ENCODE measurements at regions not wholly inside any gene's neighbourhood (a gene's known extent, or its start where the extent isn't known, plus 50 kb on each side); places are given as distances from the start of the nearest gene placed in this dataset.

DNA sequence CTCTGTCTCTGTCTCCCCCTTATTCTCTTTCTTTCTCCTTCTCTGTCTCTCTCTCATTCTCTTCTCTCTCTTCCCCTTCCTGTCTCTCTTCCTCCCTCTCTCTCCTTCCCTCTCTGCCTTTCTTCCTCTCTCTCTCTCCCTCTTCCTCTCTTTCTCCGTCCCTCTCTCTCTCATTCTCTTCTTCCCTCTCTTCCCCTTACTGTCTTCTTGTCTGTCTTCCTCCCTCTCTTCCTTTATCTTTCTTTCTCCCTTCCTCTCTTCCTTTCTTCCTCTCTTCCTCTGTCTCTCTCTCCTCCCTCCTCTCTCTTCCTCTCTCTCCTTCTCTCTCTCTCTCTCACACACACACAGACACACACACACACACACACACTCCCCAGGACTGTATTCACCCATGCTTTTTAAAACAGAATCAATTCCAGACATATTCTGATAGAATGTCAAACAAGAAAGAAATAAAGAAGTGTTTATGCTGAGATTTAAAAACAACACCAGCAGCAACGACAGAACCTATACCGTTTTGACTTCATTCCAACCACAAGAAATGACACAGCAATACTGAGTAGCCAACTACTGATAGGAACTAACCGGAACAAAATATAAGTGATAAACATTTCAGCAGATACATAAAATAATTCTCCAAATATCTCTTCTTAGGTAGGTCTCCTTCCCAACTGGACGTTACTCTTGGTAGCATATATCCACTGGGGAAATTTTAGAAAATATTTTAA, 296.7 kb downstream of the ASMT start:
- no peak for DNase-seq (ENCODE audit: low read depth)
- no peak overlapping the region for H3K4me3 ChIP-seq (ENCODE audit: low read depth, low read length)
- TF ChIP-seq, protein P1, sequence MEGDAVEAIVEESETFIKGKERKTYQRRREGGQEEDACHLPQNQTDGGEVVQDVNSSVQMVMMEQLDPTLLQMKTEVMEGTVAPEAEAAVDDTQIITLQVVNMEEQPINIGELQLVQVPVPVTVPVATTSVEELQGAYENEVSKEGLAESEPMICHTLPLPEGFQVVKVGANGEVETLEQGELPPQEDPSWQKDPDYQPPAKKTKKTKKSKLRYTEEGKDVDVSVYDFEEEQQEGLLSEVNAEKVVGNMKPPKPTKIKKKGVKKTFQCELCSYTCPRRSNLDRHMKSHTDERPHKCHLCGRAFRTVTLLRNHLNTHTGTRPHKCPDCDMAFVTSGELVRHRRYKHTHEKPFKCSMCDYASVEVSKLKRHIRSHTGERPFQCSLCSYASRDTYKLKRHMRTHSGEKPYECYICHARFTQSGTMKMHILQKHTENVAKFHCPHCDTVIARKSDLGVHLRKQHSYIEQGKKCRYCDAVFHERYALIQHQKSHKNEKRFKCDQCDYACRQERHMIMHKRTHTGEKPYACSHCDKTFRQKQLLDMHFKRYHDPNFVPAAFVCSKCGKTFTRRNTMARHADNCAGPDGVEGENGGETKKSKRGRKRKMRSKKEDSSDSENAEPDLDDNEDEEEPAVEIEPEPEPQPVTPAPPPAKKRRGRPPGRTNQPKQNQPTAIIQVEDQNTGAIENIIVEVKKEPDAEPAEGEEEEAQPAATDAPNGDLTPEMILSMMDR (conservative IDR thresholded peaks at IDR 0.05; ENCODE audit: low read depth, low read length): no peak

GRCh38 chrX:1912193-1912592, 297.3 kb downstream of the ASMT start:
- no peak overlapping the region for H3K4me3 ChIP-seq (ENCODE audit: low read depth, low read length)
- DNase-seq (ENCODE audit: low read depth): no peak
- TF ChIP-seq, protein P1 (conservative IDR thresholded peaks at IDR 0.05; ENCODE audit: low read depth, low read length): no peak

GRCh38 chrX:1914606-1915365, 299.9 kb downstream of the ASMT start:
- H3K4me3 ChIP-seq (ENCODE audit: low read depth, low read length): no peak overlapping the region
- DNase-seq (ENCODE audit: low read depth): no peak
- TF ChIP-seq, protein P1 (conservative IDR thresholded peaks at IDR 0.05; ENCODE audit: low read depth, low read length): no peak

GRCh38 chrX:1918780-1919179, 303.9 kb downstream of the ASMT start:
- H3K4me3 ChIP-seq (ENCODE audit: low read depth, low read length): no peak overlapping the region
- DNase-seq (ENCODE audit: low read depth): no peak
- TF ChIP-seq, protein P1 (conservative IDR thresholded peaks at IDR 0.05; ENCODE audit: low read depth, low read length): no peak

DNA sequence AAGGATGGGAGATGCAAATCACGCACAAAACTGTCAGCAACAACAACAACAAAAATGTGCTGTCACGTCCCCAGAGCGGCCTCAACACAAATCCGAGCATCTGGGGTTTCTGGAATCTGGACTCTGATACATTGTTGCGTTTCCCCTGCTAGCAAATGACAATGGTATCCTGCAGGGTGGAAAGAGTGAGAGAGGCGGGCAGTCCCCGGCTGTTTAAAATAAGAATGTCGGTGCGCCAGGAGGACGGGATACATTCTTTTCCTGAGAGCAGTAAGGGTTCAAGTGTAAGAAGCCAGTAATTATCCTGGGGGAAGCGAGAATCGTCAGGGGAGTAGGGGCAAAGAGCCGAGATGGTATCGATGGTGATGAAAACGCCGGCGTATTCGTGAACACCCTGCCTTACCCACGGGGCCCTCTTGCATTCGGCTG, 310.2 kb downstream of the ASMT start:
- no peak overlapping the region for H3K4me3 ChIP-seq (ENCODE audit: low read depth, low read length)
- DNase-seq (ENCODE audit: low read depth): no peak

GRCh38 chrX:1928805-1929204, 313.9 kb downstream of the ASMT start:
- TF ChIP-seq, protein P1 (conservative IDR thresholded peaks at IDR 0.05; ENCODE audit: low read depth, low read length): no peak
- H3K4me3 ChIP-seq (ENCODE audit: low read depth, low read length): no peak overlapping the region
- no peak for DNase-seq (ENCODE audit: low read depth)

More for the DNA sequence above, 310.2 kb downstream of the ASMT start:
- TF ChIP-seq, protein P1 (conservative IDR thresholded peaks at IDR 0.05; ENCODE audit: low read depth, low read length): no peak
